NCI-H2227 (cell line): ENCODE measurements at regions not wholly inside any gene's neighbourhood (a gene's known extent, or its start where the extent isn't known, plus 50 kb on each side); places are given as distances from the start of the nearest gene placed in this dataset.
"Not testable (repeated sequence)": the region's sequence is repeated elsewhere in the genome, so short reads cannot be mapped to it uniquely, and the experiment has no call there.

ENCODE experiments used
- DNase-seq: peaks from one replicate; lab custom pipeline; 2025; ENCODE audit not compliant: unreplicated experiment; lab: John Stamatoyannopoulos, UW

DNA sequence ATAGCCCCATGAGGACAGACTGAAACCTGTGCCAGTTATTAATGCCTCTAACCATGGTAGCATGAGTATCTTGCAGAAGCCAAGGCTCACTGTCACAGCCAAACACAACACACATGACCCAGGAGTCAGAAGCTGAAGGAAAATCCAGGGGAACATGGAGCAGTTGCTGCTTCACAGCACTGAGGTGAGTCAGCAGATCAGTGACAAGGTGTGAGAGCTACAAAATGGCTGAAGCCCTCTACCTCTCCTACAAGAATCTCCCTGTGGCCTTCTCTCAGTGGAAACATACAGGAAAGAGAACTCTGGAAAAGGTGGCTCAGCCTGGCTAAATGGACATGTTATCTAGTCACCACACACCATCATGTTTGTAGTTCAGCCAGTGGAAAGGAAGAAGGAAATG is 93.5 kb downstream of the NAB1 start:
- no peak for DNase-seq

DNA sequence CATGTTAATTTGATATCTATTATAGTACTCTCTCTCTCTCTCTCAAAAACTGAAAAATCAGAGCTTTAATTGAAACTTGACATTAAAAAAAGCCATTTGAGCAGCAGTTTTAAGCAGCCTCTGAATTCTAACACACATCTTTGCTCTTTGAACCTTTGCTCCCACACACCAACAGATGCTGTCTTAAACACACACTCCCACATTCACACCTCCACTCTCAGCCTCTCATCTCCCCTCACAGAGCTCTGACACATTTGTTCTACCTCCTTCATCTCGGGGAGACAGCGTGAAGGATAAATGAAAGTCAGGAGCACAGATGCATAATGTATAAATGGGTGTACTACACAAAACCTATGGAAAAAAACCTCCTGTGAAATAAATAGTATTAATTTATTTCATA is 95.2 kb downstream of the NAB1 start:
- DNase-seq, result no peak

DNA sequence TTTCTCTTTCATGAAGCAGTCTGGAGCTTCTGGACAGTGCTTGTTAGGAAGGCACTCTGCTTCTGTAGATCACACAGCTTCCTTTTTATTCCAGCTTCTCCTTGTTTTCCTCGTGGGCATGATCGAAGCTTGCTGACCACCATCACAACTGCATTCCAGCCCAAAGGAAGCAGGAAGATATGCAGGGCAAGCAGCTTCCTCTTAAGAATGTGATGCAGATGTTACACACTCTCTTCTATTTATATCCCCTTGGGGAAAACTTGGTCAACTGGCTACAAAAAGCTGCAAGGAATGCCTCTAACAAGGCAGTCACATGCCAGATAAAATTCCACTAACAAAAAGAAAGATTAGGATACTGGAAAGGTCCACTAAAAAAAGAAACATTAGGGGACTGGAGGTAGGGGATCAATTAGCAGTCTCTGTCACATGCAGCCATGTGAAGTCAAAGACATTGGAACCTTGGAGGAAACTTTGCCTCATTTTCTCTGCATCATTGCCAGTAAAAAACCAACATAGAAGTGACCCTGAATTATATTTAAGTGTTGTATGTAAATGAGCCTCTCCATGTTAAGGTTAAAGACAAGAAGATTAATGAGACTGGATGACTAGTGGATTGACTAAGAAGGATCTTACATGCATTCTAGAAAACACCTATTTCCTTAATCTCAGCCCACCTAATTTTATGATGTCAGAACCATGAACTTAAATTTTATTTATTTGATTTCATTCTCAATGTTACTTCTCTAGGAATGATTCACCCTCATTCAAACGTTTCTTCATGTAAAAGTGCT is 98.3 kb downstream of the NAB1 start:
- no peak for DNase-seq

DNA sequence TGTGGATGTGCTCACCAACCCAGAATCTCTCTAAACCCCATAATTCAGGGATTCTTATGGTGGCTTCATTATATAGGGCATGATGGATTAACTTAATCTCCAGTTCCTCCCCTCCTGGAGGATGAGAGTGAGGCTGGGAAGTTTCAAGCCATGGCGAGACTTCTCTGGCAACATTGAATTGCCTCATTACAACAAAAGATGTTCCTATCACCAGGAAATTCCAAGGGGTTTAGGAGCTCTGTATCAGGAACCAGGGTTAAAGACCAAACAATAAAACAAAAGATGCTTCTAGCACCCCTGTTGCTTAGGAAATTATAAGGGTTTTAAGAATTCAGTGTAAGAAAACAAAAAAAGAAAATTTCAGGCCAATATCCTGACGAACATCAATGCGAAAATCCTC is 100.1 kb downstream of the NAB1 start:
- no peak for DNase-seq

DNA sequence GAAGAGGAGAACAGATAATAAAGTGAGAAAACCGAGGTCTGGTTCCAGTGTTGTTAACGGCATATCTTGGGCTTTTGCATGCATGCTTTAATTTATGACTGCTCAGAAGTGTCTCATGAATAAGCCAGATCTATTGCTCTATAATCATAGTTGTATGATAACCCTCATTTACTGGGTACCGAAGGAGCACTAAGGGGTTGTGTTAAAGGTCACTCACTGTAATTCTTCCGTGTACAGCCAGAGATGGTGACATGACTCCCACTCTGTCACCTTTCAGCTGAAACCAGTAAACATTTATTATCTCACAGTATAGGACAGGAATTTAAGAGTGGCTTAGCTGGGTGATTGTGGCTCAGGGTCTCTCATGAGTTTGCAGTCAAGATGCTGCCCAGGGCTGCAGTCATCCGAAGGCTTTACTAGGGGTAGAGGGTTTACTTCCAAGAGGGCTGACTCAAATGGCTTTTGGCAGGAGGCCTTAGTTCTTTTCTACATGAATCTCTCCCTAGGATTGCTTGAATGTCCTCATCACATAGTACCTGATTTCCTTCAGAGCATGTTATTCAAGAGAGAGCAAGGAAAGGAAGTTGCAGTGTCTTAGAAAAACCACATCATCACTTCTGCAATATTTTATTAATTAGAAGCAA is 107.0 kb downstream of the NAB1 start:
- peak; percentile 12 for DNase-seq

DNA sequence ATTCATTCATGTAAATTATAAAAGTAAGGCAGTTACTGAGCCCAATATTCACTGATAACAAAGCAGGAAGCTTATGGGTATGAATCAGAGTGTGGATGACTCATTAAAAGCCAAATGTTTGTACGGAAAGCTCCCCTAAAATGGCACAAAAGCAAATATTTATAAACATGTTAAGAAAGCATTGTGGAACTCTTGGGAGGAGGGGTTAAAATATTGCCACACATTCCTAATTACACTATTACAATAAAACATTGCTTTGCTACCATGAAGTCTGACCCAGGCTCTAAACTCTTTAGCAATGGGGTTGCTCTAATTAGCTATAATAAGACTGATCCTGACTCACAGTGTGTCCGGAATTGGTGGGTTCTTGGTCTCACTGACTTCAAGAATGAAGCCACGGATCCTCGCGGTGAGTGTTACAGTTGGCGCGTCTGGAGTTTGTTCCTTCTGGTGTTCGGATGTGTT is 110.9 kb downstream of the NAB1 start:
- no peak for DNase-seq

DNA sequence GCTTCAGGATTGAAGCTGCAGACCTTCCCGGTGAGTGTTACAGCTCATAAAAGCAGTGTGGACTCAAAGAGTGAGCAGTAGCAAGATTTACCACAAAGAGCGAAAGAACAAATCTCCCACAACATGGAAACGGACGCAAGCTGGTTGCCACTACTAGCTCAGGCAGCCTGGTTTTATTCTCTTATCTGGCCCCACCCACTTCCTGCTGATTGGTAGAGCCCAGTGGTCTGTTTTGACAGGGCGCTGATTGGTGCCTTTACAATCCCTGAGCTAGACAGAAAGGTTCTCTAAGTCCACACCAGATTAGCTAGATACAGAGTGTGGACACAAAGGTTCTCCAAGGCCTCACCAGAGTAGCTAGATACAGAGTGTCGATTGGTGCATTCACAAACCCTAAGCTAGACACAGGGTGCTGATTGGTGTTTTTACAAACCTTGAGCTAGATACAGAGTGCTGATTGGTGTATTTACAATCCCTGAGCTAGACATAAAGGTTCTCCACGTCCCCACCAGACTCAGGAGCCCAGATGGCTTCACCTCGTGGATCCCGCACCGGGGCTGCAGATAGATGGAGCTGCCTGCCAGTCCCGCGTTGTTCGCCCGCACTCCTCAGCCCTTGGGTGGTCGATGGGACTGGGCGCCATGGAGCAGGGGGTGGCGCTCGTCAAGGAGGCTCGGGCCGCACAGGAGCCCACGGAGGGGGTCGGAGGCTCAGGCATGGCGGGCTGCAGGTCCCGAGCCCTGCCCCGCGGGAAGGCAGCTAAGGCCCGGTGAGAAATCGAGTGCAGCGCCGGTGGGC is 111.7 kb downstream of the NAB1 start:
- DNase-seq, result not testable (repeated sequence)

DNA sequence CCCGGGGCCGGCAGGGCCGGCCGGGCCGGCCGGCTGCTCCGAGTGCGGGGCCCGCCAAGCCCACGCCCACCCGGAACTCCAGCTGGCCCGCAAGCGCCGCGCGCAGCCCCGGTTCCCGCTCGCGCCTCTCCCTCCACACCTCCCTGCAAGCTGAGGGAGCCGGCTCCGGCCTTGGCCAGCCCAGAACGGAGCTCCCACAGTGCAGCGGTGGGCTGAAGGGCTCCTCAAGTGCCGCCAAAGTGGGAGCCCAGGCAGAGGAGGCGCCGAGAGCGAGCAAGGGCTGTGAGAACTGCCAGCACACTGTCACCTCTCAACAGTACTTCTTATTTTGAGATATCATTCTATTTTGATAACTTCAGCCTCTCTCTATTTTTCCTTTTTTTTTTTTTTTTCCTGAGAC is 112.3 kb downstream of the NAB1 start:
- DNase-seq, result not testable (repeated sequence)

DNA sequence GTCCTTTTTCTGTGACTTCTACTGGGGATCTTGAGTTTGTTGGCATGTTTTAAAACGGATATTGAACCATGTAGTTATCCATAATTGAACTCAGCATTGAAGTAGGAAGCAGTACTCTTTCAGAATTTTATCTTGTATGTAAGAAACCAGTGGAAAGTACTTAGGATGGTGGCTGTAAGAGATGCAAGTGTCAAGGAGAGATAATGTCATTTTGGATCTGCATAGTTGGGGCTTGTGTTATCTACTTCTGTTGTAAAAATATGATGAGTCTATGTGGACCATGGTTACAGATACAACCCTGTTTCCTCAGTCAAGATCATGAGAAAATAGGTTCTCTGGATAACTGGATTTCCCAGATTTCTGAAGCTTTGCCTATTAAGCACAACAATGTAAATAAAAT is 113.7 kb downstream of the NAB1 start:
- no peak for DNase-seq

DNA sequence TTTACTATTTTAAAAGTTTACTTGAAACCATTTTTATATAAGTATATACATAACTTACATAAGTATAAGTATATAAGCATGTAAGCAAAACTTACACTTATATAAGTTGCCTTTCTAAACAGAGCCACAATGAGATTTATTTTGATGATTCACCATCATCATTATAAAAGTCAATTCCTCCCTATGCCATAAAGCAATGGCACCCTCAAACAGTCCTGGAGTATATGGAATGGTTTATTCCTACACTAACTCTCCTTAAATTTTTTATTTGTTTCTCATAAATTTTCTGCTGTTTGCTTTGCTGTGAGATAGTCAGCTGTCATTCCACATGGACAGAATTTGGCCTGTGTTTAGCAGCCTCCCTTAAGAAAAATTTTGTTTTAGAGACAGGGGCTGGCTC is 114.2 kb downstream of the NAB1 start:
- no peak for DNase-seq

DNA sequence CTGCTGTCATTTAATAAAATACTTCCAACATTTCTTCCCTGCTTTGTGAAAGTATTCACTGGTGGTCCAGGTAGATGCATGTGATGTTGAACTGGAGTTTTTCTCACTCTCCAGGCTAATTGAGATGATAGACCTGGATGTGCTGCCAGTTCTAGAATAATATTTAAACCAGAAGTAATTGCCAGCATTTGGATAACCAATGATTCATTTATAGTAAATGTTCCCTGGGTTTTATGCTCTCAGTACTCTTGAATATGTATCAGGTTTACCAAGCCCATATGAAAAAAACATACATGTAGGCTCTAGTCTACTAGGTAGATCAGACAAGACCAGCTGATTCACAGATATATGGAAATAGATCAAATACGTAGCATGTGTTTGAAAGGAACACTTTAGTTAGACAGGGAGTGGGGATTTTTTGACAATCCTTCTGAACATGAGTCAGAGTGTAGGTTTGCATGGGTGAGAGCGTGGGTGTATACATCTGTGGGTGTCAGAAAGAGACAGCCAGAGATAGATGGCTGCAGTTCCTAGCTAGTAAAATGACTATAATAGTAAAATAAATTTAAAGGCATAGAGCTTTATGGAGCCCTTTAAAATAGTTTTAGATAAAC is 115.1 kb downstream of the NAB1 start:
- no peak for DNase-seq

DNA sequence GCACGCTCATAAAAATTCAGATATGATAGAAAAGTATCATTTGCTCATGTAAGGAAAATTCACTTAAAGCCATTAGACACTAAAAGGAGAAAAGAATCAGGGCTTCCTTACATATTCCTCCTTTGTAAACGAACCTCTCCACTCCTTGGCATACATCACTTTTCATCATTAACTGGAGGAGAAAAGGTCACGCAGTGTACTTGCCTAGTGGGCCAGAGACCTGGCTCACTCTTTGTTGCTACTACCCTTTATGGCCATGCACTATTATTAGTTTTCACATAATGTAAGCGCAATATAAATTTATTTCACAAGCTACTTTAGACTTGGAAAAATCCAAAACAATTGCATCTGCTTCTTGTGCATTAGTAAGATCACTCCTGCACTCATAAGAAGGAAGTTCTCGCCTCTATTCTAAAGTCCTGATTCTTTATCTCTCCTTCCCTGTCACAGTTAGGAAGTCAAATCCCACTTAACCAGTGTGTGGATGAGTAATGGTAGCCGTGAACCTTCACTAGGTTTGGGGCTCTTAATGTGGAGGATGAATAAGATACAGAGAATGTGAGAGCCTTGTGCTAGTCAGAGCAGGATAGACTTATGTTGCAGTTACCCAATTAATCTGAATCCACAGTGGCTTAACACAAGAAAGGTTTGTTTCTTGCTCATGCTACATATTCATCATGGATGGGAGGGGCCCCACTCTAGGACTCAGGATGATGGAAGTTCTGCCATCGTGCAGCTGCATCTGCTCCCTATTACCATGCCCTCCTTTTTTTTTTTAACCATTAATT is 115.0 kb upstream of the GLS start:
- no peak for DNase-seq

DNA sequence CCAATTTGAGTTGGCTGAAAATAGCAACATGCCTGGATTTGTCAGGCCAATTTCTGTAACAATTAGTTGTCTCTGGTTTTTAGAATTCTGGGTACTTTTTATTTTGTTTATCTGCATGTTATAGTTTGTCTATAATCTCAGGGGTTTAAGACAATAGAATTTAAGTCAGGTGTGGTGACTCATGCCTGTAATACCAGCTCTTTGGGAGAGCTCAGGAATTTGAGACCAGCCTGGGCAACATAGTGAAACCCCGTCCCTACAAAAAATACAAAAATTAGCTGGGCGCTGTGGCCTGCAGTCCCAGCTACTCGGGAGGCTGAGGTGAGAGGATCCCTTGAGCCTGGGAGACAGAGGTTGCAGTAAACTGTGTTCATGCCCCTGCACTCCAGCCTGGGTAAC is 114.4 kb upstream of the GLS start:
- no peak for DNase-seq

DNA sequence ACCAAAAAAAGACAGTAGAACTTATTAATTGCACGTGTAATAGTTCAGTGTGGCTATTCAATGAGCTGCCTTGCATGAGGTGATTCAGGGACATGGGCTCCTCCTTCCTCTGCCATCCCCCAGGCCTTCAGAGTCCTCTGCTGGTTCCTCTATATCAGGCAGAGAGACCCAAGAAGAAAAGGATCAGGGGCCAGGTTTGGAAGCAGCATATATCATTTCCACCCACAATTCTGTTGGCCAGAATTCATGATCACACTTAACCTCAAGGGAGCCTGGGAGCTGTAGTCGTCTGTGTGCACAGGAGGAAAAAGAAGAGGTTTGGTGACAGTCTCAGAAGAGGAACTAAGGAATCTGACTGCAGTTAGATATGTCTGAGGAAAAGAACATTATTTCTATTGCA is 114.0 kb upstream of the GLS start:
- peak; percentile 31 for DNase-seq

DNA sequence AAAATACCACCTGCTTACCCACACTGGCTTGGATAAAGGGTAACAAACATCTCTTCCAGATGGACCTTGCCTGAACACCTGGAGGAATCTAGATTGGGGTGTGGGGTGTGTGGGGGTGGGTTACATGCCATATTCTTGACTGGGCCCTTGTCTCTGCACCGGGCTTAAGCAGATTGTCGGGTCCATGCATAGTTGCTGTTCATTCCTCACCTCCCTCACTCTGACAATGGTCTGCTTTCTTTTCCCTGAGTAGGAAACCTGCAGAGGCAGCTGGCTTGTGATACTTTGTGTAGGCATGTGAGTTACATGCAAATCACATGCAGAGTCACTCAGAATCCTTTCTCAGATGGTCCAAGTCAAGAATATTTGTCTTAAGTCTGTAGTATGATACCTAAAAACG is 112.8 kb upstream of the GLS start:
- DNase-seq, result no peak

DNA sequence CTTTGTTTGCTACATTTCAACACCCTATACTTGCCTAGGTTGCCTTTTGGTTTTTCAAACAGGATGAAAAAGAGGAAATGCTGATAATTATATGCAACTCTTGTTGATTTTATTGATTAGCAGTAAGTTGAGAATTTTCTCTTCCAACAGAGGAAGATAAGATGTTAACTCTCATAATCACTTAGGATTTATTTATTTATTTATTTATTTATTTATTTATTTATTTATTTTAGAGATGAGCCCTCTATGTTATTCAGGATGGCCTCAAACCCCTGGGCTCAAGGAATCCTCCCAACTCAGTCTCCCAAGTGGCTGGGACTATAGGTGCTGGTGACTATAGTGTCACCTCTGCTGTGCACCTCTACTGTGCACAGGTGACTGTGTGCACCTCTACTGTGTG is 111.4 kb upstream of the GLS start:
- DNase-seq, result no peak

DNA sequence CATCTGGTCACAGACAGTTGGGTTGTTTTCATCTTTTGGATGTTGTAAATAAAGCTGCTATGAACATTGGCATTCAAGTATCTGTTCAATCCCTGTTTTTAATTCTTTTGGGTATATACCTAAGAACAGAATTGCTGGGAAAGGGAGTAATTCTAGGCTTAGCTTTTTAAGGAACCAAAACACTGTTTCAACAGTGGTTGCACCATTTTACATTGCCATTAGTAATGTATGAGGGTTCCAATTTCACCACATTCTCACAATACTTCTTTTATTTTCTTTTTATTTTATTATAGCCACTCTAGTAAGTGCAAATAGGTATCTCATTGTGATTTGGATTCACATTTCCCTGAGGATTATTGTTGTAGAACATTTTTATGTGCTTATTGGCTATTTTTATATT is 108.9 kb upstream of the GLS start:
- no peak for DNase-seq

DNA sequence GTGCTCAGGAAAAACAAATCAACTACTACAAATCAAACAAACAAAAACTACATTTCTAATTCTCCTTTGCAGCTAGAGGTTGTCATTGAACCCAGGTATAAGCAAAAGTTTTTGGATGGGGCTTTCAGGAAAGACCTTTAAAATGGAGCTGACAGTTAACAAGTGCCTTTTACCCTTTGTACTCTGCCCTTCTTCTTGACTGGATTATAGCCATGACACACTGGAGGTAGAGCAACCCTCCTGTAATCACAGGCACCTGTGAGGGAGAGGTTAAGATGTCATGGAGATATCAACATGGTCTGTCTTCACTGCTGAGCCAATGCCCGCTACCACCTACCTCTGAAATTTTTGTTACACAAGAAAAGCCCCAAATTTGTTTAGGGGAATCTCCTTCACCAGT is 100.0 kb upstream of the GLS start:
- DNase-seq, result no peak

DNA sequence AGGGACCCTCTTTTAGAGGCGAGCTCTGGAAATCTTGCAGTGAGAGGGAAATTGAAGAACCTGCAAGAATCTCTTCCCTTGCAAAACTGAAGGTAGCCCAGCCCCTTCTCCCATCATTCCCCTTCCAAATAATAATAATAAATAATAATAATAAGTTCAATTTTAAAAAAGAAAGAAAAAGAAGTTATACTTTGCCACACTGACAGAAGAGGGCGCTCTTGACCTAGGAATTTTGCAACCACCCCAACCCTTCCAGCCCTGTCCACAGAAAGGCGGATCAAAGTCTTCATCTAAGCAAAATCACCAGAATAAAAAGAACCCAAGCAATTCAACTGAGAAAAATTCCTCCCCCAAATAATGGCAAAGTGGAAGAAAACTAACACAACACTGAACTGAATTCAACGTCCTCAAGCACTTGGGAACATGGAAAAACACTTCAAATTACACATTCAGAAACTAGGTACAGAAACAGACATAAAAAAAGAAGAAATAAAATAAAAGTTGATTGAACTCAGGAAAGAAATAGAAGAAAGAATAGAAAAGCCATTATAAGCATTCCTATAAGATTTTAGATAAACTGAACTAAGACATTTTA is 98.9 kb upstream of the GLS start:
- DNase-seq, result peak; percentile 75

DNA sequence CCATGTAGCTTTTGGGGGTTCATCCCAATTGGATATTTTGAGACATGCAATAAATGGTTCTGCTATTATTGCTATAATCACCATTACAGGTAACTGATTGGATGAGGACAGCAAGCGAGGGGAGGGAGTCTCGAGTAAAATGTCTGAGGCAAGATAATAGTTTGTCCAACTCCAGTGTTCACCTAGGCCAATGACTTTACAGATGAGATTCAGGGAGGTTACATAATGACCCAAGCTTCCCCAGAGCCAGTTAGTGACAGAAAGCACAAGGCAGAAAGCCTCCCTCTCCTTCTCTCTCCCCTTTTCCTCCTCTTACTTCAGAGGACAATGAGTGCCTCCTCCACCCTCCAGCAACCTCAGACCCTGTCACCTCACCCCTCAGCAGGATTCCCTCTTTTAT is 98.4 kb upstream of the GLS start:
- DNase-seq, result no peak
